HG02973 (cell line): ENCODE measurements at regions not wholly inside any gene's neighbourhood (a gene's known extent, or its start where the extent isn't known, plus 50 kb on each side); places are given as distances from the start of the nearest gene placed in this dataset.
"Not testable (repeated sequence)": the region's sequence is repeated elsewhere in the genome, so short reads cannot be mapped to it uniquely, and the experiment has no call there.

Source experiments
- ATAC-seq: cut with Tn5 transposase; IDR thresholded peaks from one replicate; pipeline ENCODE4 v1.9.1; 2021; ENCODE audit warnings: moderate library complexity; ENCODE audit not compliant: unreplicated experiment

DNA sequence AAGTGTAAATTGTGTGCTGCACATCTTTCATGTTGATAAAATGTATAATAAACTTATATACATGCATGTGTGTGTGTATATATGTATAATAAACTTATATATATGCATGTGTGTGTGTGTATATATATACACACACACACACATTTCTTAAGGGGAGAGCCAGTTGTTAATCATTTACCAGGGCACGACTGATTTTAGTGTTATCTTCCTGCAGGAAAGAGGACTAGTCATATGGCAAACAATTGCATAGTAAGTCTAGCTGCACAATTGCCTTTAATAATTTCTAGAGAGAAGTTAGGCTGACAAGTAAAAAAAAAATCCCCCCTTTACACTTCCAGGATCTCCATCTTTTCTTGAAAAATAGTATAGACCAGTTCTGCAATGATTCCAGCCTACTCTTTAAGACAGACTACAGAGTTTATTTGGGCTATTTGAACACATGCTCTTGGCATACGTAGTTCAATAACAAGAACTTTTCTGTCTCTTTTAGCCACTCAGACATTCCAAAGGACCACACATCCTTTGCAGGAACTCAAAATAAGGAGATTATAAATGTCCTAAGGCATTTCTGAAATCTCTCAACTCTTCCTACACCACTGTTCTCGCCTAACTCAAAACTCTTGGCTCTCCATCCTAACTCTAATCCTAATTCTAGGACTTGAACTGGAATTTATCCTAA is 163.6 kb upstream of the SETMAR start:
- no peak for ATAC-seq

DNA sequence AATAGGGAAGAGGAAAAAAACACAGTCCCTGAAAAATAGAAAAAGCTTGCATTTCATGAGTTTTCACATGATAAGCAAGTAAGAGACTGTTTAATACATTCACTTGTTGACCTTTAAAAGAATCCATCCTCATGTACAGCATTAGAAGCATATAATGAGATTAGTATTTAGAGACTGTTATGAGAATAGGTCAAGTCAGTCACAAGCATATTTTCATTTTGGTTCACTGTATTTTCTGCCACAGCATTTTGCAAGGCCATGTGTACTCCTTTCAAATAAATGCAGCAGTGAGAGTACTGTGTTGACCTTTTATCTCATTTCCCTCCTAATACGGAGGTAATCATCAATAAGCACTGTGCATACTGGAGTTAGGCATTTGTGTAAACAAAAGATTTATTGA is 162.2 kb upstream of the SETMAR start:
- ATAC-seq: no peak

DNA sequence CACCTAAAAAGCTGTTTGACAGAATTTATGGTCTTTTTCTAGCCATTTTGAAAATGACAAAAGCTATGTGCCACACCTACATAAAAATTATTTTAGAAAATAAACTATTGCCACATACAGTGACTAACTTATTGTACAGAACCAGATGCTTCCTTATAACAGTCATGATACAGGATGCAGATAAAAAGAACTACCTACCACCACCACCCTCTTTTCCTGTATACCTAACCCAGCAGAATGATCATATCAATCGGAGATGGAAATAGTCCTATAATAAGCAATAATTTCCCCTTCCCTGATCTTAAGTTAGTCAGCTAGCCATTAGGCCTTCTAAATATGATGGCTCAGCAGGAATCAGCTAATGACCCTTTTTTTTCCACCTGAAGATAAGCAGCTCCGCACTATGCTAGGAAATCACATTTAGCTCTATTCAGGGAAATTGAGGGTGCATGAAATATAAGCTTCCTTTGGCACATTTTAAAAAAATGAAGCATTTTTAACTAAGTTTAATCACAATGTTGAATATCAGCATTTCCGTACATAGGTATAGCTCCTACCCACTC is 155.5 kb upstream of the SETMAR start:
- ATAC-seq: no peak

DNA sequence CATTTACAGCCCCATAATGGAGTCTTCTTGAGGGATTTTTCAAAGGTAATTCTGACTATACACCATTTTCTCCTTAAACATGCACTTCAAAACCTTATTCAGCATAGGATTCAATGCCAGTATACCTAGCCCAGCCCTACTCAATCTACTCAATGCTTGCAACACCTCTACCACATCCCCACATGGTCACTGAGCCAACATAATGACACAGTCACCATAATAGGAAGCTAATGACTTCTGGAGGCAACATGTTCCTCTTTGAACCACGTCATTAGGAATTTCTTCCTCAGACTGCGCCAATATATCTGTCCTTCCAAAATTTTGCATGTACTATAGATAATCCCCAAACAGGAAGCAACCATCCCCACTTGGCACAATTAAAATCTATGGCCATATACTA is 153.9 kb upstream of the SETMAR start:
- no peak for ATAC-seq

DNA sequence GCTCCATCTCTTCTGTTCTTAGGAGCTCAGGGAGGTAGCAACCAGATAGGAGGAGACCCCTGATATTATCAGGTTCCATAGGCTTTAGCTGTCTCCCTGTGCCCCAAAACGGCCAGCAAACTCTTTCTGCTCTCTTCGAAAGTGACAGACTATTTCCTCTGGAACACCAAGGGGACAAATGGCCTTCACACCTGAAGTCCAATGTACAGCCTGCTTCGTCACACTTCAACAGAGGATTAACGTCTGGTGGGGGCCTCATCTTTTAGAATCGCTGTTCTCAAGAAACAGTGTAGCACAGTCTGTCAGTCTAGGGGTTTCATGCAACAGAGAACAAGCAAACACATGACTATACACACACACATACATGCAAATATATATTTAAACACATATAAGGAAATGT is 152.4 kb upstream of the SETMAR start:
- ATAC-seq: no peak

DNA sequence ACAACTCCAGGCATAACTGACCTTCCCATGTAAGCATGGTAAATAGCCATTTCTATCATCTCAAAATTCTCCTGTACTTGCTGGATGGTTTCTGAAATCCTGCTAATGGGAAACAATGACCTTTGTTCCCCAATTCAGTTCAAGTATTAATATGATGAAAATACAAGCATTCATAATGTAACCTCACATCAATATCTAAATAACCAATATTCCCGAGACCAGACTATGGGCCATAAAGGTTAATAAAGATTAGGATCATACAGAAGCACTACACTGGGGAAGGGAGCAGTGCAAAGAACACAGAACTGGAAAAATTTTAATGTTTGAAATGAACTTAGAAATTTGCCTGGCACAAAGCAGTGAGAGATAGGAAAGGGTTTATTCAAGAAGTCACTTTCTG is 151.3 kb upstream of the SETMAR start:
- no peak for ATAC-seq

DNA sequence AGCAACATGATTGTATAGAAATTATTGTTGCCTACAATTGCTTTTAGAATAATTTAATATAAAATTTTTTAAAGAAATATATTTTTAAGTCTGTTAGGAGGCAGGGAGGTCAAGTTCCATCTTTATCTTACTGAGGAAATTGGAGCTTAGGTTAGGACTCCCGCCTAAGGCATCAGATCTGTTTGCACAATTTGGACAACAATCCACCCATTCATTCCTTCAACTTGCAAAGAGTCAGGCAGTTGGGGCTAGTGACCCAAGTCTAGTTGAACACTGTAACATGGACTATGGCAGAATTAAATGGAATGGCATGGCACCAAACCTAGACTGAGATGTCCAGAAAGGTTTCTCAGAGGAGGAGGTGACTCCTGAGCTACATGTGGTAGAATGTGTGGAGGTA is 149.4 kb upstream of the SETMAR start:
- ATAC-seq: no peak

DNA sequence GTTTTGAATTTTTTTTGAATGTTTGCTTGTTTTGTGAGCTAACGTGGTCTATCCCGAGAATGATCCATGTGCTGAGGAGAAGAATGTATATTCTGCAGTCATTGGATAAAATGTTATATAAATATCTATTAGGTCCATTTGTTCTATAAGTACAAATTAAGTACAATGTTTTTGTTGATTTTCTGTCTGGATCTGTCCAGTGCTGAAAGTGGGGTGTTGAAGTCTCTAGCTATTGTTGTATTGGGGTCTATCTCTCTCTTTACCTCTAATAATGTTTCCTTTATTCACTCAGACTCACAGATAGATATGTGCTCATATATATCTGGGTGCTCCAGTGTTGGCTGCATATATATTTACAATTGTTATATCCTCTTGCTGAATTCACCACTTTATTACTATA is 144.8 kb upstream of the SETMAR start:
- ATAC-seq: no peak

DNA sequence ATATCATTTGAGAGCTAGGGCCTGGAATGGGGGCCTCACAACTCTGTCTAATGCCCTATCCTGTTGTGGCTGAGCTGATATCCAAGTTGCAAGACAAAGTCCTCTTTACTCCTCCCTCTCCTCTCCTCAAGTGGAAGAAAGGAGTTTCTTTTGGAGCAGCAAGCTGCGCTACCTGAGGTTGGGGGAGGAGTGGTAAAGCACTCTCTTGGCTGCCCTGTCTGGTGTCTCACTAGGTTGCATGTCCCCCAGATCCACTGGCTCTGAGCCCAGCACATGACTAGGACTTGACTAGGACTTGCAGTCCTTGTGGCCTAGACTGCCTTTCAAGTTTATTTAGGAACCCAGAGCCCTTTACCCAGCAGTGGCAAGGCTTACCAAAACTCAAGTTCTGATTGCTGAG is 141.1 kb upstream of the SETMAR start:
- no peak for ATAC-seq

DNA sequence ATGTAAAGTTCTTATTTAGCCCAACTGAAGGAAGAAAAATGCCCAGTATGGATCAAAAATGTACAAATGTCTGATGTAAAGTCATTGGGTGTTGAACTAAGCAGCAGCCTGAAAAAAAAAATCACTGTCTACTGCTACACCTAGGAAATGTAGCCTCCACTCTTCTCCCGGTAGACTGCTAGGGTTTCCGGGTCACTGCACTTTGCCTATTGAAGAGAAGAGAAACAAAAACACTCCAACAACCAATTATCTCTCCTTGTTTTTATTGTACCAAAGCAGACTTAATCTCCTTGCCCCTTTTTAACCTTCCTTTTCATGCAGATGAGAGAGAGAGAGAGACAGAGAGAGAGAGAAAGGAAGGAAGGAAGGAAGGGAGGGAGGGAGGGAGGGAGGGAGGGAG is 140.2 kb upstream of the SETMAR start:
- no peak for ATAC-seq

DNA sequence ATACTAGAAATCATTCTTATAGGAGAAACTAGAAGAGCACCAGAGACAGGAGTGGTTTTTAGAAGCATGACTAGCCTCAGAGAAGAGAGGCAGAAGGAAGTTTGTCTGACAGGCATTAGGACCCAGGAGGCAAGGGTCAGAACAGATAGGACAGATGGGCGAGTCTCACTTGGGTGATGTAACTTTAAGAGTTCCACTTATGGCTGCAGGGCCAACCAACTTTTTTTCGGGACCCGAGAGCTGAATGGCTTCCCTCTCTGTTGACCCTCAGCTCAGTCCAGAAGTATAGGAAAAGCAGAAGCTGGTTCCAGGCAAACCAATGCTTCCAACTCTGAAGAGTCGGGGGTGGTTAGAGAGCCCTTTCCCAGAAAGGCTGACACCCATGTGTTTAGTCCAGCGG is 136.6 kb upstream of the SETMAR start:
- ATAC-seq: no peak

DNA sequence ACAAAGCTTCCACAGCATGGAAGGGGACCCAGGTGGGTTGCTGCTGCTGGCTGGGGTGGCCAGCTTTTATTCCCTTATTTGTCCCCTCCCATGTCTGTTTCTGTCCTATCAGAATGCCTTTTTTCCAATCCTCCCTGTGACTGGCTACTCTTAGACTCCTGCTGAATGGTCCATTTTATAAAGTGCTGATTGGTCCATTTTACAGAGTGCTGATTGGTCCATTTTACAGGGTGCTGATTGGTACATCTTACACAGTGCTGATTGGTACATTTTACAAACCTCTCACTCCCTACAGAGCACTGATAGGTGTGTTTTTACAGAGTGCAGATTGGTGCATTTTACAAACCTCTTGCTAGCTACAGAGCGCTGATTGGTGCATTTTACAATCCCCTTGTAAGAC is 135.9 kb upstream of the SETMAR start:
- not testable (repeated sequence) for ATAC-seq

DNA sequence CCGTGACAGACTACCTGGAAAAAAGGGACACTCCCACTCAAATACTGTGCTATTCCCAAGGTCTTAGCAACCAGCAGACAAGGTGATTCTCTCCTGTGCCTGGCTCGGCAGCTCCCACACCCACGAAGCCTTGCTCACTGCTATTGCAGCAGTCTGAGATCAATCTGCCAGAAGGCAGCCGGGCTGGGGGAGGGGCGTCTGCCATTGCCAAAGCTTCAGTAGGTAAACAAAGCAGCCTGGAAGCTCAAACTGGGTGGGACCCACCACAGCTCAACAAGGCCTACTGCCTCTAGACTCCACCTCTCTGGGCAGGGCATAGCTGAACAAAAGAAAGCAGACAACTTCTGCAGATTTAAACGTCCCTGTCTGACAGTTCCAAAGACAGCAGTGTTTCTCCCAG is 128.4 kb upstream of the SETMAR start:
- ATAC-seq: no peak

DNA sequence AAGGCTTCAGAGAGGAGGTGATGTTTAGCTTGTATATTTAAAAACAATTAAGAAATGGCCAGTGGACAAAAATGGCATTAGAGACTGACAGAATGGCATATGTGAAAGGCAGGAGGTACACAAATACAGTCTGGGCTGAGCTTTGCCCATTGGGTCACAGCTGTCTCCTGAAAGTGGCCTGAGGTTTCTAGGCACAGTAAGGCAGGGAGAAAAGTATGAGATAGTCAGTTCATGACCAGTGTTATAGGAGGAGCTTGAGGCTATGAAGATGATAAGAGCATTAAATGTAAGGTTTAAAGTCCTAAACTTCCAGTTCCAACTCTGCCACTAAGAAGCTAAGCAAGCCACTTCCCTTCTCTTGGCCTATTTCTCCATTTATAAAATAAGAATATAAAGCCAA is 111.2 kb upstream of the SETMAR start:
- no peak for ATAC-seq

DNA sequence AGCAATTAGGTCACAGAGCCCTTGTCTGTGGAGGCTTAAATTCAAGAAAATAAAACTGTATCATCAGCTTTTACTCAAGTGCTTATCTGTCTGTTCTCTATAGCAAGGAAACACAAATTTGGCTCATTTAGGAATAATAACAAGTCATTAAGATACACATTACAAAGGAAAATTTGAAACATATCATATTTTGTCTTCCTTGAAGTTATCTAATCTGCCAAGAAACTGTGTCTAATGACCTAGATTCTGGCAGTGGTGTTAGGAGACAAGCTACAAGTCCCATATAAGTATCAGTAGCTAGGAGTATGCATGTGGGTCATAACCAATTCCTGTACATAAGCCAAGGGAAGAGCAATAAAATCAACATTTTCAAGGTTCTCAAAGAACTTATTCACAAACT is 108.2 kb upstream of the SETMAR start:
- ATAC-seq: no peak

DNA sequence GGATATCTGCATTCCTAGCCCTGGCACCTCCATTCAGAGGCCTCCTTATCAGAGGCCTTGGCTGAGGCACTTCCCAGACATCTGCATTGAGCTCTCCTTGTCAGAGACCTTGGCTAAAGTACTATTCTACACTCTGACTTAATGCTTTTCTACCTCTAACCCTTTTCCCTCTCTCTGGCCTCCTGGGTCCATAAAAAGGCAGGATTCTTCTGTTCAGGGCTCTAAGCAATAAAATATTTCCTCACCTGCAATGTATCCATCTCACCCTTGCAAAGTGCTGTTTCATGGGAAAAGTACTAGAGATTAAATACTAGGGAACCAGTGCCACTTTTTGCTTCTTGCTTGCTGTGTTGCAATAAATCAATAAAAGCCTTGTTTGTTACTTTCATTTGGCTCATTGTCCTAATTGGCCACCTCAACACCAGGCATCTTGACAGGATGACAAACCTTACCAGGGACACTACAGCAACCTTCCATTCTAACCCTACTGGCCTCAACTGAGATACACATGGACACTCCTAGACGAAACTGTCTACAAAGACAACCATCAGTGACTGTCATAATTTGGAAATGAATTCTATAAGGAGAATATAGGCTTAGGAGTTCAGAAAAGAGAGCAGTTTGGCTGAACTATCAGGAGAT is 106.5 kb upstream of the SETMAR start:
- ATAC-seq: no peak

DNA sequence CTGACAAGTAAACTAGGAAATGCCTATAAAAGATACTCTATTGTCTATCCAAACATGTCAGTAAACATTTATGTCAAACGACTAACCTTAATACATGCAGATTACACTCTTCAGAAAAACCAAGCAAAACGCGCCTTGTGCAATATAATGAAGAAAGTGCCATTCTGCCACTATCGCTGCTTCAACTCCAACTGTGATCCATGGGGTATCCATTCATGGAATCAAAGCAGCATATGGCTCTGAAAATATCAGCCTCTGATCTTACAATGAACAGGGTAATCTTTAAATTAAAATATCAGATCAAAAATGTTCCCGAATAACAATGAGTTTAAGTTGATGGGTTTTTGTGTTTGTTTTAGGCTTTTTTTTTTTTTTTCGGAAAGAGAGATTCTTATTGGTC is 105.5 kb upstream of the SETMAR start:
- no peak for ATAC-seq

DNA sequence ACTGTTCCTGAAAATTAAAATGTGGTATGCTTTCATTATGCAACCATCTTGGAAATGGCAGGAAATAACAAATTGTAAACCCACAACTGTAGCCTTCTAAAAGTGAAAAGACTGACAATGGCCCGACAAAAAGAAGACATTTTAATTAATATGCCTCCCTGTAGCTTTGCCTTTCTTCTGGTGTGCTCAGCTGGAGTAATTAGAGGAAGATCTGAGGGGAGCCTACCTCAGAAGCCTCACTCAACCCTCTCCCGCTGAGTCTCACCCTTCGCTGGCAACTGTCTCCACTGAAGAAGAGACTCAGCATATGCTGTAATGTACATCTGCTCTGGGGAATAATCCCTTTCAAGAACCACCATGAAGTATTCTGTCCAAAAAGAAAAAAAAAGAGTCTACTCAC is 104.7 kb upstream of the SETMAR start:
- ATAC-seq: no peak

DNA sequence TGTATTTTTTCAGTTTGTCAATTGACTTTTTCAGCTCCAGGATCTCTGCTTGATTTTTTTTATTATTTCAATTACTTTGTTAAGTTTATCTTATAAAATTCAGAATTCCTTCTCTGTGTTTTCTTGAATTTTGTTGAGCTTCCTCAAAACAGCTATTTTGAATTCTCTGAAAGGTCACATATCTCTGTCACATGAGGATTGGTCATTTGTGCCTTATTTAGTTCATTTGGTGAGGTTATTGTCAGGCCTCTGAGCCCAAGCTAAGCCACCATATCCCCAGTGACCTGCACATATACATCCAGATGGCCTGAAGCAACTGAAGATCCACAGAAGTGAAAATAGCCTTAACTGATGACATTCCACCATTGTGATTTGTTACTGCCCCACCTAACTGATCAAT is 98.4 kb upstream of the SETMAR start:
- ATAC-seq: not testable (repeated sequence)

DNA sequence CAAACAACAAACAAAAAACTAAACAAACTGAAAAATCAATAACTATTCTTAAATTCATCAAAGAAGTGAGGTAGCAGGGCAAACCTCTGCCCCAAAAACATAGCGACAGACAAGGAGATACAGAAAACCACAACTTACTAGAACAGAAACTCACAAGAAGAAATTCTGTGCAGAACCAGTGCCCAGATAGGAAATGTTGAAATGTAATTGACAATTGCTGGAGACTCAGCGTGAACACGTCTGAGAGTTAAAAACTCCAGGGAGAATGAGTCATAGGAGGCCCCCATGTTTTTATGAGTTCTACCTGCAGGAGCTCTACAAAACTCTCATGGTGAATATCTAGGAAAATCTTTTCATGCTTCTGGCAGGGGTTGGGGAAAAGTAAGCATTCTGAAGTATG is 95.5 kb upstream of the SETMAR start:
- no peak for ATAC-seq

DNA sequence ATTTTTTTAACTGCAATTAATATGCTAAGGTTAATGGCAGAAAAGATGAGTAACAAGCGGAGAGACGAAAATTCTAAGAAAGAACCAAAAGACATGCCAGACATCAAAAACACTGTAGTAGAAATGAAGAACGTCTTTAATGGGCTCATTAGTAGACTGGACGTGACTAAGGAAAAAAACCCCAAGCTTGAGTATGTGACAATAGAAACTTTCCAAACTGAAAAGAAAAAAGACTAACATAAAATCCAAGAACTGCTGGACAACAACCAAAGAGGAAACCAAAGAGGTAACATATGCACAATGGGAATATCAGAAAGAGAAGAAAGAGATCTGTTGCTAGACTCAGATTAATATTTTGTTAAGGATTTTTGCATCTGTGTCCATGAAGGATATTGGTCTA is 94.6 kb upstream of the SETMAR start:
- no peak for ATAC-seq

DNA sequence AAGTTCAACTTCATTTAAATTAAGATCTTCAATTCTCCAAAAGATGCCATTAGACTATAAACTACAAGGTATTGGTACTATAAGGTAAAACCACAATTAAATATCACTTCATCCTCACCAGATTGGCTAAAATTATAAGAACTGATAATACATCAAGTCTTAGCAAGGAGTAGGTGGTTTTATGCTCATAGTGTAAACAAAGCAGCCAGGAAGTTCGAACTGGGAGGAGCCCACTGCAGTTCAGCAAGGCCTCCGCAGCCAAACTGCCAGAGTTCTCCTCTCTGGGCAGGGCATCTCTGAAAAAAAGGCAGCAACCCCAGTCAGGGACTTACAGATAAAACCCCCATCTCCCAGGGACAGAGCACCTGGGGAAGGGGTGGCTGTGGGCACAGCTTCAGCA is 91.6 kb upstream of the SETMAR start:
- ATAC-seq: no peak

DNA sequence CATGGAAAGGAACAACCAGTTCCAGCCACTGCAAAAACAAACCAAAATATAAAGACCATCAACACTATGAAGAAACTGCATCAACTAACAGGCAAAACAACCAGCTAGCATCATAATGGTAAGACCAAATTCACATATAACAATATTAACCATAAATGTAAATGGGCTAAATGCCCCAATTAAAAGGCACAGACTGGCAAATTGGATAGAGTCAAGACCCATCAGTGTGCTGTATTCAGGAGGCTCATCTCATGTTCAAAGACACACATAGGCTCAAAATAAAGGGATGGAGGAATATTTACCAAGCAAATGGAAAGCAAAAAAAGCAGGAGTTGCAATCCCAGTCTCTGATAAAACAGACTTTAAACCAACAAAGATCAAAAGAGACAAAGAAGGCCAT is 89.7 kb upstream of the SETMAR start:
- ATAC-seq: not testable (repeated sequence)
